ENCODE measurements at regions not wholly inside any gene's neighbourhood (a gene's known extent, or its start where the extent isn't known, plus 50 kb on each side); places are given as distances from the start of the nearest gene placed in this dataset.

DNA sequence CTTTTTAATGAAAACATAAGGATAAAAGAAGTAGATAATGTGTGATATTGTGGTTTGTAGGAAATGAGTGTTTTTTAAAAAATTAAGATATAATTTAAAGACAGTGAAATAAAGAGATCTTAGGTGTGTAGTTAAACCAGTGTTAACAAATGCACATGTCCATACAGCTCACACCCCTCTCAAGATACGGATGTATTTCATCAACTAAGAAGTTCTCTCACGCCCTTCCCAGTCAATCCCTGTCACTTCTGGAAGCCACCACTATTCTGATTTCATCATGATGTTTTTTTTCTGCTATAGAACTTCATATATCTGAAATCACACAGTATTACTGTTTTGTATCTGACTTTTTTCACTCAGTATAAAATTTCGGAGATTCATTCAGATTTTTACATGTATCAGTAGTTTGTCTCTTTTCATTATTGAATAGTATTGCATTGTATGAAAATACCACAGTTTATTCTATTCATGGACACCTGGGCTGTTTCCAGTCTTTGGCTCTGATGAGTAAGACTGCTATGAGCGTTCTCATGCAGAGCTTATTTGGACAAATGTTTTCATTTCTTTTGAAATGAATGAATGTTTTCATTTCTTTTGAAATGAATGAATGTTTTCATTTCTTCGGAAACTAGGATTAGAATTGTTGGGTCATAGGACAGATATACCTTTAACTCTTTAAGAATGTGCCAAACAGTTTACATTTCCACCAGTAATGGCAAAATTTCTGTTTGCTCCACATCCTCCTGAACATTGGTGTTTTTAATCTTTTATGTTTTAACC, 49.7 kb upstream of the ELOVL5 start:
- TF ChIP-seq TAF1 (IDR thresholded peaks at IDR 0.05; ENCODE audit: borderline replicate concordance, insufficient read depth, low read length), result no peak
- TF ChIP-seq POLR2AphosphoS5 (IDR thresholded peaks at IDR 0.05; ENCODE audit: low read depth, low read length), result no peak
- no peak for TF ChIP-seq FOXP2 (optimal IDR thresholded peaks at IDR 0.05; ENCODE audit: borderline replicate concordance, extremely low read depth, extremely low read length, insufficient read depth)
- TF ChIP-seq, protein P1, sequence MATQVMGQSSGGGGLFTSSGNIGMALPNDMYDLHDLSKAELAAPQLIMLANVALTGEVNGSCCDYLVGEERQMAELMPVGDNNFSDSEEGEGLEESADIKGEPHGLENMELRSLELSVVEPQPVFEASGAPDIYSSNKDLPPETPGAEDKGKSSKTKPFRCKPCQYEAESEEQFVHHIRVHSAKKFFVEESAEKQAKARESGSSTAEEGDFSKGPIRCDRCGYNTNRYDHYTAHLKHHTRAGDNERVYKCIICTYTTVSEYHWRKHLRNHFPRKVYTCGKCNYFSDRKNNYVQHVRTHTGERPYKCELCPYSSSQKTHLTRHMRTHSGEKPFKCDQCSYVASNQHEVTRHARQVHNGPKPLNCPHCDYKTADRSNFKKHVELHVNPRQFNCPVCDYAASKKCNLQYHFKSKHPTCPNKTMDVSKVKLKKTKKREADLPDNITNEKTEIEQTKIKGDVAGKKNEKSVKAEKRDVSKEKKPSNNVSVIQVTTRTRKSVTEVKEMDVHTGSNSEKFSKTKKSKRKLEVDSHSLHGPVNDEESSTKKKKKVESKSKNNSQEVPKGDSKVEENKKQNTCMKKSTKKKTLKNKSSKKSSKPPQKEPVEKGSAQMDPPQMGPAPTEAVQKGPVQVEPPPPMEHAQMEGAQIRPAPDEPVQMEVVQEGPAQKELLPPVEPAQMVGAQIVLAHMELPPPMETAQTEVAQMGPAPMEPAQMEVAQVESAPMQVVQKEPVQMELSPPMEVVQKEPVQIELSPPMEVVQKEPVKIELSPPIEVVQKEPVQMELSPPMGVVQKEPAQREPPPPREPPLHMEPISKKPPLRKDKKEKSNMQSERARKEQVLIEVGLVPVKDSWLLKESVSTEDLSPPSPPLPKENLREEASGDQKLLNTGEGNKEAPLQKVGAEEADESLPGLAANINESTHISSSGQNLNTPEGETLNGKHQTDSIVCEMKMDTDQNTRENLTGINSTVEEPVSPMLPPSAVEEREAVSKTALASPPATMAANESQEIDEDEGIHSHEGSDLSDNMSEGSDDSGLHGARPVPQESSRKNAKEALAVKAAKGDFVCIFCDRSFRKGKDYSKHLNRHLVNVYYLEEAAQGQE (IDR thresholded peaks at IDR 0.05; ENCODE audit: insufficient read depth in 1 of 2, low read depth in 2 of 2, low read length in 2 of 2), result no peak
- no peak for TF ChIP-seq SIN3A (IDR thresholded peaks at IDR 0.05; ENCODE audit: borderline replicate concordance, insufficient read depth, low read length)

Measured in PFSK-1 (cell line).